ENCODE measurements at regions not wholly inside any gene's neighbourhood (a gene's known extent, or its start where the extent isn't known, plus 50 kb on each side); places are given as distances from the start of the nearest gene placed in this dataset.
A peak's percentile ranks its signal among the peaks of the same experiment; 100 is the strongest.

- H2BK15ac ChIP-seq (ENCODE audit: low read depth, low read length): no peak overlapping the region
- no peak for TF ChIP-seq CTCF (conservative IDR thresholded peaks at IDR 0.05)
- no peak overlapping the region for H3K9ac ChIP-seq (ENCODE audit: extremely low read depth, insufficient read length, low read length)
- H4K20me1 ChIP-seq (ENCODE audit: control insufficient read depth, insufficient read depth, insufficient read length): no peaks in the 10 kb centered on the region
- Mint-ChIP-seq H3K4me1 (peaks cover 9 to 15% of the 10 kb centered on the region in 2 experiments), H3K27ac (no peak overlapping the region), H3K4me3 (no peak overlapping the region), H3K27me3 (ENCODE audit: low read depth) (peaks cover 7% of the 10 kb centered on the region), H3K36me3 (ENCODE audit: insufficient read depth in 1 of 3, low read depth in 3 of 3) (peaks cover 0 to 1% (median 0%) of the 10 kb centered on the region in 3 experiments; a peak in 2 of 7 replicates), H3K9me3 (peaks cover 1 to 6% of the 10 kb centered on the region in 2 experiments; a peak in 4 of 5 replicates)
- H2BK12ac ChIP-seq (ENCODE audit: insufficient read length, low read depth, low read length): no peak overlapping the region
- no peak overlapping the region for H3K27ac ChIP-seq (ENCODE audit: insufficient read length, low read depth, low read length)
- no peak overlapping the region for H4K91ac ChIP-seq (ENCODE audit: insufficient read length, low read depth, low read length)
- WGBS (ENCODE audit: extremely low coverage, insufficient read length, low lambda C conversion rate): no CpG with 5 or more reads among the region's 13 CpGs
- no peak overlapping the region for H3K56ac ChIP-seq (ENCODE audit: insufficient read length, low read depth, low read length)
- H2AFZ ChIP-seq (ENCODE audit: low read length): no peak overlapping the region
- no peak overlapping the region for H2AK5ac ChIP-seq (ENCODE audit: insufficient read length, low read length)
- H3K79me2 ChIP-seq (ENCODE audit: insufficient read depth, low read length): no peaks in the 10 kb centered on the region
- no peaks in the 10 kb centered on the region for H3K4me1 ChIP-seq (ENCODE audit: insufficient read depth, low read length)
- H4K5ac ChIP-seq (ENCODE audit: insufficient read length, low read depth, low read length): no peak overlapping the region
- no peaks in the 10 kb centered on the region for H3K9me3 ChIP-seq (ENCODE audit: control insufficient read depth, low read depth, low read length)
- H4K8ac ChIP-seq (replicated peaks; ENCODE audit: insufficient read length, low read depth, low read length): no peak overlapping the region
- no peak overlapping the region for H3K4me2 ChIP-seq (ENCODE audit: insufficient read depth, insufficient read length, low read length)
- no peak overlapping the region for H2BK120ac ChIP-seq (ENCODE audit: low read depth, low read length, poor library complexity, severe bottlenecking)
- H3K18ac ChIP-seq (ENCODE audit: insufficient read length, low read depth, low read length): no peak overlapping the region
- no peak overlapping the region for H3K23ac ChIP-seq (ENCODE audit: insufficient read length, low read depth, low read length)
- no peaks in the 10 kb centered on the region for H3K23me2 ChIP-seq (ENCODE audit: insufficient read length, low read depth, low read length, poor library complexity, severe bottlenecking)
- H3T11ph ChIP-seq (ENCODE audit: low read length): no peak overlapping the region
- no peak overlapping the region for H2BK5ac ChIP-seq (ENCODE audit: insufficient read length, low read length)
- H3K79me1 ChIP-seq (ENCODE audit: insufficient read depth, low read depth, low read length, poor library complexity, severe bottlenecking): no peaks in the 10 kb centered on the region
- H3K4ac ChIP-seq (ENCODE audit: low read depth, low read length): no peak overlapping the region
- no peak overlapping the region for H2BK20ac ChIP-seq (ENCODE audit: low read depth, low read length, poor library complexity, severe bottlenecking)
- no peak overlapping the region; the same call in 1 of the 2 replicates for H3K14ac ChIP-seq (ENCODE audit: insufficient read depth, low read length)
- peak; percentile 23 for DNase-seq
- H3K27me3 ChIP-seq (ENCODE audit: insufficient read depth, low read length): no peaks in the 10 kb centered on the region
Observed at GRCh38 chr20:58010666-58011065, 217.8 kb downstream of the ANKRD60 start.
